IMR-90 (cell line): ENCODE measurements at regions not wholly inside any gene's neighbourhood (a gene's known extent, or its start where the extent isn't known, plus 50 kb on each side); places are given as distances from the start of the nearest gene placed in this dataset.
A peak's percentile ranks its signal among the peaks of the same experiment; 100 is the strongest.

Experiments
- ATAC-seq: fragments of 200-7000 bp; cut with Tn5 transposase; 2 replicates; pipeline ENCODE4 v1.9.1; 2020; ENCODE audit warnings: low read depth, mild to moderate bottlenecking, moderate library complexity
- BruUV-seq: library from RNA; stranded (reverse); fragments of 400-500 nt; replicated peaks from 2 replicates; lab custom pipeline; 2021; lab: Mats Ljungman, UMichigan
- CTCF ChIA-PET: fragments of 300-600 bp; formaldehyde crosslinking; extraction: SDS; loops from one replicate; lab custom pipeline; 2021; ENCODE audit warnings: antibody characterized with exemption; lab: Yijun Ruan, JAX
- POLR2A ChIA-PET: fragments of 300-600 bp; sonication (Branson Sonifier 250); formaldehyde crosslinking; loops from one replicate; lab custom pipeline; 2022; ENCODE audit warnings: antibody characterized with exemption; ENCODE audit not compliant: unreplicated experiment; lab: Charles Lee
- DNase-seq: peaks from one replicate; pipeline ENCODE4 v3.0.0; 2013
- H2AFZ ChIP-seq: replicated peaks from 2 replicates; pipeline ENCODE3; 2013; ENCODE audit warnings: low read length, mild to moderate bottlenecking; ENCODE audit not compliant: poor library complexity
- H2AK5ac ChIP-seq: 2 replicates; pipeline ENCODE4 v1.6.1; 2013; ENCODE audit warnings: low read depth, low read length, inconsistent platforms
- H2AK9ac ChIP-seq: replicated peaks from 2 replicates; pipeline ENCODE3; 2013; ENCODE audit warnings: mild to moderate bottlenecking, low read depth, low read length, moderate library complexity; ENCODE audit not compliant: poor library complexity
- H2BK120ac ChIP-seq: 2 replicates; pipeline ENCODE4 v1.6.1; 2013; ENCODE audit warnings: low read depth, low read length, inconsistent platforms
- H2BK15ac ChIP-seq: 3 replicates; pipeline ENCODE4 v1.6.1; 2013; ENCODE audit warnings: low read depth, low read length, inconsistent platforms
- H2BK20ac ChIP-seq: 2 replicates; pipeline ENCODE4 v1.6.1; 2013; ENCODE audit warnings: low read depth, mild to moderate bottlenecking, inconsistent platforms, low read length, moderate library complexity
- H2BK5ac ChIP-seq: 2 replicates; pipeline ENCODE4 v1.6.1; 2013; ENCODE audit warnings: mild to moderate bottlenecking, low read depth, low read length, inconsistent platforms; ENCODE audit not compliant: poor library complexity, severe bottlenecking
- H3K14ac ChIP-seq: replicated peaks from 2 replicates; pipeline ENCODE4 v1.6.1; 2013; ENCODE audit warnings: low read depth, low read length, inconsistent platforms
- H3K18ac ChIP-seq: 2 replicates; pipeline ENCODE4 v1.6.1; 2013; ENCODE audit warnings: low read depth, low read length, control low read depth
- H3K23ac ChIP-seq: 2 replicates; pipeline ENCODE4 v1.6.1; 2013; ENCODE audit warnings: low read depth, low read length, inconsistent platforms
- H3K27ac ChIP-seq: 2 replicates; pipeline ENCODE4 v1.5.1; 2013; ENCODE audit warnings: mild to moderate bottlenecking, control low read depth, low read length; ENCODE audit not compliant: insufficient read depth
- H3K27me3 ChIP-seq: 2 replicates; pipeline ENCODE4 v1.6.1; 2013; ENCODE audit warnings: low read length; ENCODE audit not compliant: control insufficient read depth, insufficient read depth
- H3K36me3 ChIP-seq: 2 replicates; pipeline ENCODE4 v1.6.1; 2013; ENCODE audit warnings: low read length, mixed read lengths; ENCODE audit not compliant: control insufficient read depth, insufficient read depth
- H3K4ac ChIP-seq: 2 replicates; pipeline ENCODE4 v1.6.1; 2013; ENCODE audit warnings: low read depth, low read length, inconsistent platforms
- H3K4me1 ChIP-seq: 2 replicates; pipeline ENCODE4 v1.6.1; 2013; ENCODE audit warnings: low read length, mixed read lengths; ENCODE audit not compliant: control insufficient read depth, insufficient read depth
- H3K4me2 ChIP-seq: 2 replicates; pipeline ENCODE4 v1.6.1; 2013; ENCODE audit warnings: low read depth, mild to moderate bottlenecking, control low read depth, low read length, moderate library complexity
- H3K4me3 ChIP-seq: 2 replicates; pipeline ENCODE4 v1.5.1; 2013; ENCODE audit warnings: low read depth, mild to moderate bottlenecking, control low read depth, low read length, moderate library complexity; ENCODE audit not compliant: insufficient read depth
- H3K56ac ChIP-seq: 2 replicates; pipeline ENCODE4 v1.6.1; 2013; ENCODE audit warnings: low read length, inconsistent platforms; ENCODE audit not compliant: insufficient read depth; ENCODE audit errors: extremely low read depth
- H3K79me1 ChIP-seq, 2 experiments: 2 replicates each; pipeline ENCODE4 v1.6.1; 2013; ENCODE audit warnings: low read length in 2 of 2, inconsistent platforms in 1 of 2, low read depth in 1 of 2
- H3K9ac ChIP-seq: 2 replicates; pipeline ENCODE4 v1.6.1; 2013; ENCODE audit warnings: low read depth, low read length, control low read depth
- H3K9me1 ChIP-seq: 2 replicates; pipeline ENCODE4 v1.6.1; 2013; ENCODE audit warnings: low read length, inconsistent platforms; ENCODE audit not compliant: insufficient read depth
- H3K9me3 ChIP-seq: 2 replicates; pipeline ENCODE4 v1.6.1; 2013; ENCODE audit warnings: low read length; ENCODE audit not compliant: control insufficient read depth, insufficient read depth
- H4K20me1 ChIP-seq: 2 replicates; pipeline ENCODE4 v1.6.1; 2013; ENCODE audit warnings: low read length, inconsistent platforms; ENCODE audit not compliant: insufficient read depth
- H4K5ac ChIP-seq: 2 replicates; pipeline ENCODE4 v1.6.1; 2013; ENCODE audit warnings: mild to moderate bottlenecking, low read depth, low read length, control low read depth
- H4K8ac ChIP-seq, 2 experiments: 2 replicates each; pipeline ENCODE4 v1.6.1; 2013; ENCODE audit warnings: low read depth in 2 of 2, low read length in 2 of 2, control low read depth in 1 of 2, inconsistent platforms in 1 of 2
- H4K91ac ChIP-seq: 2 replicates; pipeline ENCODE4 v1.6.1; 2013; ENCODE audit warnings: low read depth, low read length, inconsistent platforms; ENCODE audit not compliant: insufficient read depth
- BHLHE40 ChIP-seq: fragments of 150-350 bp; IDR thresholded peaks from 2 replicates; pipeline ENCODE4 v1.6.1; 2016; ENCODE audit warnings: mild to moderate bottlenecking, low read depth, low read length
- CEBPB ChIP-seq: IDR thresholded peaks from 2 replicates; pipeline ENCODE4 v1.6.1; 2012; ENCODE audit warnings: low read depth, low read length, improper control_type of control experiment
- CHD1 ChIP-seq: IDR thresholded peaks from 2 replicates; pipeline ENCODE4 v1.6.1; 2012; ENCODE audit warnings: low read depth, low read length, improper control_type of control experiment
- ELK1 ChIP-seq: fragments of 150-350 bp; IDR thresholded peaks from 2 replicates; pipeline ENCODE4 v1.6.1; 2016; ENCODE audit warnings: low read depth, mild to moderate bottlenecking, low read length, moderate library complexity, borderline replicate concordance
- FOS ChIP-seq: fragments of 150-350 bp; IDR thresholded peaks from 2 replicates; pipeline ENCODE4 v1.6.1; 2016; ENCODE audit warnings: low read depth, low read length
- MAFK ChIP-seq: IDR thresholded peaks from 2 replicates; pipeline ENCODE4 v1.6.1; 2012; ENCODE audit warnings: low read depth, low read length, improper control_type of control experiment
- MAZ ChIP-seq: IDR thresholded peaks from 2 replicates; pipeline ENCODE4 v1.6.1; 2012; ENCODE audit warnings: low read depth, mild to moderate bottlenecking, low read length, improper control_type of control experiment, moderate library complexity, borderline replicate concordance
- MXI1 ChIP-seq: IDR thresholded peaks from 2 replicates; pipeline ENCODE4 v1.6.1; 2012; ENCODE audit warnings: low read depth, mild to moderate bottlenecking, low read length, moderate library complexity, borderline replicate concordance
- NFE2L2 ChIP-seq: fragments of 150-350 bp; IDR thresholded peaks from 2 replicates; pipeline ENCODE4 v1.6.1; 2016; ENCODE audit warnings: low read depth, mild to moderate bottlenecking, low read length
- POLR2A ChIP-seq: IDR thresholded peaks from 2 replicates; pipeline ENCODE4 v1.6.1; 2012; ENCODE audit warnings: mild to moderate bottlenecking, low read depth, low read length
- RAD21 ChIP-seq: IDR thresholded peaks from 2 replicates; pipeline ENCODE4 v1.6.1; 2012; ENCODE audit warnings: low read length, improper control_type of control experiment
- RCOR1 ChIP-seq: IDR thresholded peaks from 2 replicates; pipeline ENCODE4 v1.6.1; 2012; ENCODE audit warnings: mild to moderate bottlenecking, low read length, improper control_type of control experiment; ENCODE audit not compliant: insufficient replicate concordance
- RFX5 ChIP-seq: IDR thresholded peaks from 2 replicates; pipeline ENCODE4 v1.8.0; 2012; ENCODE audit warnings: low read depth, mild to moderate bottlenecking, low read length, moderate library complexity
- SMC3 ChIP-seq: fragments of 150-350 bp; IDR thresholded peaks from 2 replicates; pipeline ENCODE4 v1.6.1; 2016; ENCODE audit warnings: low read depth, mild to moderate bottlenecking, antibody characterized with exemption, low read length, moderate library complexity
- WGBS, 2 experiments: methylation state at CpG; one replicate each; pipeline versions ENCODE4 v1.1.5 to v1.1.7; 2013; ENCODE audit warnings: missing lambda C conversion rate in 2 of 2; ENCODE audit not compliant: insufficient read length in 1 of 2; ENCODE audit errors: extremely low coverage in 2 of 2; 5-methylcytosine and 5-hydroxymethylcytosine counted together
- dilution Hi-C: fragments of 300-500 bp; cut with HindIII; formaldehyde crosslinking; loops from one replicate; pipeline ENCODE4 v1.14.3; 2018; ENCODE audit warnings: low sequenced_read_pairs; ENCODE audit not compliant: unreplicated experiment
- in situ Hi-C: fragments of 300-500 bp; cut with MboI; formaldehyde crosslinking; loops from 3 replicates; pipeline ENCODE4 v1.14.3; 2019; ENCODE audit warnings: low sequenced_read_pairs, inconsistent platforms, mixed read lengths
- intact Hi-C: fragments of 100-400 bp; cut with micrococcal nuclease; formaldehyde crosslinking; loops from 2 replicates; pipeline ENCODE4 v1.10.0; 2022
- TF ChIP-seq, protein P1 (sequence below): fragments of 150-350 bp; IDR thresholded peaks from 2 replicates; pipeline ENCODE4 v1.6.1; 2017; ENCODE audit warnings: mild to moderate bottlenecking, antibody characterized with exemption, low read length, low read depth
- TF ChIP-seq, protein P2 (sequence below): conservative IDR thresholded peaks from 2 replicates; pipeline ENCODE4 v1.5.1; 2012; ENCODE audit warnings: mild to moderate bottlenecking, low read depth, low read length, improper control_type of control experiment

- Histone ChIP-seq H2BK20ac (no peak overlapping the region), H3K27ac (no peak overlapping the region), H4K8ac (no peak overlapping the region), H3K18ac (no peak overlapping the region), H4K91ac (no peak overlapping the region), H2BK120ac (no peak overlapping the region), H3K4ac (no peak overlapping the region), H3K56ac (no peak overlapping the region), H3K79me1 (no peaks in the 10 kb centered on the region), H3K9me3 (peaks cover 3% of the 10 kb centered on the region; the same call in 1 of the 2 replicates), H2BK5ac (no peak overlapping the region), H2AK9ac (no peak overlapping the region), H3K4me2 (no peak overlapping the region), H3K9me1 (no peaks in the 10 kb centered on the region), H4K20me1 (no peaks in the 10 kb centered on the region), H2AFZ (peak overlapping the region; percentile 18), H4K5ac (no peak overlapping the region), H3K4me3 (no peak overlapping the region), H3K4me1 (no peaks in the 10 kb centered on the region), H3K9ac (no peak overlapping the region), H3K27me3 (peaks cover 6% of the 10 kb centered on the region), H2BK15ac (no peak overlapping the region), H3K14ac (no peak overlapping the region), H3K23ac (no peak overlapping the region), H2AK5ac (no peak overlapping the region), H3K36me3 (no peaks in the 10 kb centered on the region)
- TF ChIP-seq RAD21 = no peak
- TF ChIP-seq, protein P1, sequence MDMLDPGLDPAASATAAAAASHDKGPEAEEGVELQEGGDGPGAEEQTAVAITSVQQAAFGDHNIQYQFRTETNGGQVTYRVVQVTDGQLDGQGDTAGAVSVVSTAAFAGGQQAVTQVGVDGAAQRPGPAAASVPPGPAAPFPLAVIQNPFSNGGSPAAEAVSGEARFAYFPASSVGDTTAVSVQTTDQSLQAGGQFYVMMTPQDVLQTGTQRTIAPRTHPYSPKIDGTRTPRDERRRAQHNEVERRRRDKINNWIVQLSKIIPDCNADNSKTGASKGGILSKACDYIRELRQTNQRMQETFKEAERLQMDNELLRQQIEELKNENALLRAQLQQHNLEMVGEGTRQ = no peak
- no peak for TF ChIP-seq RFX5
- TF ChIP-seq, protein P2, sequence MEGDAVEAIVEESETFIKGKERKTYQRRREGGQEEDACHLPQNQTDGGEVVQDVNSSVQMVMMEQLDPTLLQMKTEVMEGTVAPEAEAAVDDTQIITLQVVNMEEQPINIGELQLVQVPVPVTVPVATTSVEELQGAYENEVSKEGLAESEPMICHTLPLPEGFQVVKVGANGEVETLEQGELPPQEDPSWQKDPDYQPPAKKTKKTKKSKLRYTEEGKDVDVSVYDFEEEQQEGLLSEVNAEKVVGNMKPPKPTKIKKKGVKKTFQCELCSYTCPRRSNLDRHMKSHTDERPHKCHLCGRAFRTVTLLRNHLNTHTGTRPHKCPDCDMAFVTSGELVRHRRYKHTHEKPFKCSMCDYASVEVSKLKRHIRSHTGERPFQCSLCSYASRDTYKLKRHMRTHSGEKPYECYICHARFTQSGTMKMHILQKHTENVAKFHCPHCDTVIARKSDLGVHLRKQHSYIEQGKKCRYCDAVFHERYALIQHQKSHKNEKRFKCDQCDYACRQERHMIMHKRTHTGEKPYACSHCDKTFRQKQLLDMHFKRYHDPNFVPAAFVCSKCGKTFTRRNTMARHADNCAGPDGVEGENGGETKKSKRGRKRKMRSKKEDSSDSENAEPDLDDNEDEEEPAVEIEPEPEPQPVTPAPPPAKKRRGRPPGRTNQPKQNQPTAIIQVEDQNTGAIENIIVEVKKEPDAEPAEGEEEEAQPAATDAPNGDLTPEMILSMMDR = no peak
- TF ChIP-seq SMC3 = no peak
- no peak for TF ChIP-seq MXI1
- TF ChIP-seq NFE2L2 = no peak
- no peak for TF ChIP-seq MAFK
- TF ChIP-seq POLR2A = no peak
- TF ChIP-seq CEBPB = no peak
- TF ChIP-seq ELK1 = no peak
- TF ChIP-seq CHD1 = no peak
- TF ChIP-seq FOS = no peak
- no peak for TF ChIP-seq BHLHE40
- TF ChIP-seq RCOR1 = no peak
- no peak for TF ChIP-seq MAZ
- CTCF ChIA-PET = no interaction called here
- DNase-seq (no peak), ATAC-seq (no peak)
- intact Hi-C loops (no loop called here), dilution Hi-C loops (no loop called here), in situ Hi-C loops (no loop called here)
- POLR2A ChIA-PET = no interaction called here
- no TSS peak for BruUV-seq
- 92% methylated on average over 6 of the region's 9 CpGs; no CpG with 5 or more reads in 1 of the 2 experiments for WGBS, 2 experiments
Observed at GRCh38 chr2:11983870-11984269, 237.4 kb downstream of the LPIN1 start.
